ENCODE measurements at regions not wholly inside any gene's neighbourhood (a gene's known extent, or its start where the extent isn't known, plus 50 kb on each side); places are given as distances from the start of the nearest gene placed in this dataset.

- no peak for TF ChIP-seq CTCF (IDR thresholded peaks at IDR 0.05; ENCODE audit: poor library complexity)
- TF ChIP-seq EZH2 (IDR thresholded peaks at IDR 0.05; ENCODE audit: borderline replicate concordance) = no peak
- TF ChIP-seq EZH2phosphoT487 (IDR thresholded peaks at IDR 0.05; ENCODE audit: low read depth, severe bottlenecking, unreplicated experiment) = no peak
Observed at GRCh38 chr20:40863355-40863919, 165.2 kb upstream of the TOP1 start.

All from hepatocyte (in vitro differentiated cells).